22Rv1 (cell line): ENCODE measurements at regions not wholly inside any gene's neighbourhood (a gene's known extent, or its start where the extent isn't known, plus 50 kb on each side); places are given as distances from the start of the nearest gene placed in this dataset.

ENCODE experiments used
- ZFX ChIP-seq: fragments of 450-650 bp; IDR thresholded peaks from 2 replicates; pipeline ENCODE4 v1.6.1; 2017; ENCODE audit warnings: antibody characterized with exemption, borderline replicate concordance
- TF ChIP-seq, protein P1 (sequence below): fragments of 450-650 bp; IDR thresholded peaks from 2 replicates; pipeline ENCODE4 v1.5.1; 2017; ENCODE audit warnings: mild to moderate bottlenecking

- TF ChIP-seq, protein P1, sequence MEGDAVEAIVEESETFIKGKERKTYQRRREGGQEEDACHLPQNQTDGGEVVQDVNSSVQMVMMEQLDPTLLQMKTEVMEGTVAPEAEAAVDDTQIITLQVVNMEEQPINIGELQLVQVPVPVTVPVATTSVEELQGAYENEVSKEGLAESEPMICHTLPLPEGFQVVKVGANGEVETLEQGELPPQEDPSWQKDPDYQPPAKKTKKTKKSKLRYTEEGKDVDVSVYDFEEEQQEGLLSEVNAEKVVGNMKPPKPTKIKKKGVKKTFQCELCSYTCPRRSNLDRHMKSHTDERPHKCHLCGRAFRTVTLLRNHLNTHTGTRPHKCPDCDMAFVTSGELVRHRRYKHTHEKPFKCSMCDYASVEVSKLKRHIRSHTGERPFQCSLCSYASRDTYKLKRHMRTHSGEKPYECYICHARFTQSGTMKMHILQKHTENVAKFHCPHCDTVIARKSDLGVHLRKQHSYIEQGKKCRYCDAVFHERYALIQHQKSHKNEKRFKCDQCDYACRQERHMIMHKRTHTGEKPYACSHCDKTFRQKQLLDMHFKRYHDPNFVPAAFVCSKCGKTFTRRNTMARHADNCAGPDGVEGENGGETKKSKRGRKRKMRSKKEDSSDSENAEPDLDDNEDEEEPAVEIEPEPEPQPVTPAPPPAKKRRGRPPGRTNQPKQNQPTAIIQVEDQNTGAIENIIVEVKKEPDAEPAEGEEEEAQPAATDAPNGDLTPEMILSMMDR, result no peak
- TF ChIP-seq ZFX, result no peak
Measured at GRCh38 chr2:215517391-215517790, 81.5 kb upstream of the FN1 start.
